GM21723 (cell line): ENCODE measurements at regions not wholly inside any gene's neighbourhood (a gene's known extent, or its start where the extent isn't known, plus 50 kb on each side); places are given as distances from the start of the nearest gene placed in this dataset.
"Not testable (repeated sequence)": the region's sequence is repeated elsewhere in the genome, so short reads cannot be mapped to it uniquely, and the experiment has no call there.

Source experiments
- ATAC-seq: cut with Tn5 transposase; IDR thresholded peaks from one replicate; pipeline ENCODE4 v1.9.1; 2021; ENCODE audit warnings: mild to moderate bottlenecking, moderate library complexity; ENCODE audit not compliant: unreplicated experiment

DNA sequence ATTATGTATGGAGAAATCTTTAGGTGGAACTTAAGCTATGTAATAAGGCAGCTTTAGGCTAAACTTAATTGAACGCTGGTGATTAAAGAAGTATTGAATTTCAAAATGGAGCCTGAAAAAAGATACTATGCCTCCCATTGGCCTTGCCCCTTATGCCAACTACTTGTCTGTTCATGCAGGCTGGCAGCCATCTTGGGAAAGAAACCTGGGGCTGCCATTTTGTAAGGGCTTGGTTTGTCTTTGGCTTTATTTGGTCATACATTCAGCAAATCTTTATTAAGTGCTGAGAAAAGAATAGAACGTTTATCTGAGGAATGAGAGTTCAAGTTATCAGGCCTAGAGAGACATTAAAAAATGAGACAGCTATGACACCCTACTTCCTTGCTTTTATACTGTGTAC lies 231.3 kb downstream of the KCNE4 start:
- no peak for ATAC-seq

- ATAC-seq = no peak
Measured at GRCh38 chr2:223283771-223284170, 231.8 kb downstream of the KCNE4 start.

DNA sequence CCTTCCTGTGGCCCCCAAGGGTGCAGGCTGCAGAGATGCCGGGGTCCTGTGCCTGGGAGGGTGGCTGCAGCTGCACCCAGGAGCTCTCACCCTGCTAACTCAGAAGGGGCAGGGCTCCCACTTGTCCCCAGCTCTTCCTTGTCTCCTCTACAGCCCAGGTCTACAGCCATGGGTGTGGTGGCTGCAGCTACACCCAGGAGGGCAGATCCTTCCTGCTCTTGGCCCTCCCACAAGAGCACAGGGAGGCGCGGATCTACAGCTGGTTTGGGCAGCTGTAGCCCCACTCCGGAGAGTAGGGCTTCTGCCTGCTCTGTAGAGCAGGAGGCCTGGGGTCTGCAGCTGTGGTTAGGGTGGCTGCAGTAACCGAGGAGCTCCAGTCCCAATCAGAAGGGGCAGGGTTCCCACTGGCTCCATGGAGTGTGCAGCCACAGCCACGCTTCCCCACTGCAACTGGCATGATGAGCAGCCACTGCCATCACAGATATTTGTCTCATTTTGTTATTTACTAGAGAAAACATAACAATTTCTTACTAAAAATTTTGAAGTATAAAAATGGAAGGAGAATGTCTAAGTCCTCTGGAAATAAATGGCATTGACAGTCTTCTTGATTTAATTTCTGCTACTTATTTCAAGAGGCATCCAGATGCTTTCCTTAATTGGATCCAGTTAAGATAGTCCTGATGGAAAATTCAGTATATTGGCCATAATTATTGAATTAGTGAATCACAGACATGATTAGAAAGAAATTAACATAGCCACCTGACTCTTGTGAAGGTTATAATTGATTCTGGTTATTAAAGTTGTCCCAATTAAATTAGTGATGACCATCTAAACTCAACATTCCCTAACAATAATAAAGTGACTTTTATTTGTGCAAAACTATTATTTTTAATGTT lies 233.6 kb downstream of the KCNE4 start:
- ATAC-seq = no peak

DNA sequence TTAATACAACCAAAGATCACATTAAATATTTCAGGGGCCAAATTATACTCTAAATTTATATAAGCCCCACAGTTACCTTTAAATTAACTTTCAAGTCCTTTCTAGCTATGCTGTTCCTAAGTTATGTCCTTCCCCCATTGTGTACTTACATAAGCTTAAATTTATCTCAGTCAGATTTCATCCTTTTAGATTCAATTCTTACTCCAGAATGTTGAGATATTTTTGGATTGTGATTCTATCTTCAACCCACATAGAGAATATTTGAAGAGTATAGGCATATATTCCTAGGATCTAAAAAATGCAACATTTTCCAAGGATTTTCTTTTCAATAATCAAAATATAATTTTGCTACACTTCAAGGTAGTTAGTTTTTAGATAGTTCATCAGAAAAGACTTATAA lies 242.8 kb downstream of the KCNE4 start:
- ATAC-seq = no peak

GRCh38 chr2:223297788-223298187 lies 245.8 kb downstream of the KCNE4 start:
- no peak for ATAC-seq

GRCh38 chr2:223298329-223298728 lies 246.3 kb downstream of the KCNE4 start:
- ATAC-seq = not testable (repeated sequence)

GRCh38 chr2:223300326-223300725 lies 248.3 kb downstream of the KCNE4 start:
- ATAC-seq = no peak

DNA sequence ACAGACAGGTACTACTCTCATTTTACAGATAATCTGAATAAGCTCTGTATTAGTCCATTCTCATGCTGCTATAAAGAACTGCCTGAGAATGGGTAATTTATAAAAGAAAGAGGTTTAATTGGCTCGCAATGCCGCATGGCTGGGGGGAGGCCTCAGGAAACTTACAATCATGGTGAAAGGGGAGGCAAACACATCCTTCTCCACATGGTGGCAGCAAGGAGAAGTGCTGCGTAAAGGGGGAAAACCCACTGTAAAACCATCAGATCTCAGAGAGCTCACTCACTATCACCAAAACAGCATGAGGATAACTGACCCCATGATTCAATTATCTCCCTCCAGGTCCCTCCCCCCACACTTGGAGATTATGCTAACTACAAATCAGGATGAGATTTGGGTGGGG lies 254.4 kb downstream of the KCNE4 start:
- ATAC-seq = peak; percentile 68

GRCh38 chr2:223311889-223312680 lies 260.1 kb downstream of the KCNE4 start:
- ATAC-seq = no peak

DNA sequence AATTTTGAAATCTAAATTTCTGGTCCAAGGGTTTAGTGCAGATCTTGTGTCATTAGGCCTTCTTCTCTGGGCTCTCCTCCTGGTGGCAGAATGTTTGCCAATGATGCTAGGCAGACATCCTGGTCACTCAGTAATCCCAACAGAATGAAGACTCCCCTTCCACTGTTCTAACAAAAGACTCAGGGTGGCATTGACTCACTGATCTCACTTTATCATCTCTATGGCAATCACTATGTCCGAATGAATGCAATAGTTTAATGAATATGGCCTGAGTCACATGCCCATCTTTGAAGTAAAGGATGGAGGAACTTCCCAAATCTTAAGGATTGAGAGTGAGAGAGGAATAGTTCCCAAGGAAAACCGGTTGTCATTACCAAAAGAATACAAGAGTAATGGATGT lies 261.1 kb downstream of the KCNE4 start:
- ATAC-seq = no peak

- no peak for ATAC-seq
Measured at GRCh38 chr2:223314811-223315210, 262.8 kb downstream of the KCNE4 start.

GRCh38 chr2:223315813-223316212 lies 263.8 kb downstream of the KCNE4 start:
- ATAC-seq = no peak

- ATAC-seq = no peak
Measured at GRCh38 chr2:223316342-223316741, 264.4 kb downstream of the KCNE4 start.

- no peak for ATAC-seq
Measured at GRCh38 chr2:223319601-223320000, 267.6 kb downstream of the KCNE4 start.

DNA sequence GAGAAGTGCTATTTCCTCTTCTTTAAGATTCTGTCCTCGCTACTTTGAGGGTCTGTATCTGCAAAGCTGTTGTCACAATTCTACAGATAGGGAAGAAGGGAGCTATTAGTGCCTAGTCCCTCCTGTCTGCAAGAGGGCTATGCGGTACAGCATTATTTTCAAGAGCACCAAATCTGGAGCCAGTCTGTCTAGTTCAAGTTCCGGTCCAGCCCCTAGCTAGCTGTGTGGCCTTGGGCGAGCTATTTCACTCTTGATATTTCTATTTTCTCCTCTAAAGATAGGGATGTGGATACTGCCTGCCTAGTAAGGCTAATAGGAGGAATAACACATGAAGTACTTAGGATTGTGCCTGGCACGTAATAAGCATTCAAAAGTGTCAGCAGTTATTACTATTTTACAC lies 272.4 kb downstream of the KCNE4 start:
- ATAC-seq = no peak

DNA sequence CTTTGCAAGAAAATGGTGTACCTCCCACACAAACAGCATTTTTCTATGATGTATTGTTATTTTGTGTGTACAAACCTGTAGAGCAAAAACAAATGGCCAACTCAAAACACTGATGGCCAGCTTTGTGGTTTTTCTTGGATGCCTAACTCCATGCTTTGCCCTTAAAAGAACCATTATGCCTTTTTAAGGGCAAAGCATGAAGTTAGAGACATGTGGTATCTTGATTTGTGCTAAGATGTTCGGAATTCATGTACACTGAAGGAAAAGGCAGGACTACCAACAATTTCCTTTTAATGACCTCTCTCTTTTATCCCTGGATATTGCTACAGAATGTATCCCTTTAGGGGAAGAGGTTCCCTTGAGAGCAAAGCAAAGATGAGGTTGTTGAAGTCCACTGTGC lies 273.6 kb downstream of the SCG2 start:
- ATAC-seq = no peak

DNA sequence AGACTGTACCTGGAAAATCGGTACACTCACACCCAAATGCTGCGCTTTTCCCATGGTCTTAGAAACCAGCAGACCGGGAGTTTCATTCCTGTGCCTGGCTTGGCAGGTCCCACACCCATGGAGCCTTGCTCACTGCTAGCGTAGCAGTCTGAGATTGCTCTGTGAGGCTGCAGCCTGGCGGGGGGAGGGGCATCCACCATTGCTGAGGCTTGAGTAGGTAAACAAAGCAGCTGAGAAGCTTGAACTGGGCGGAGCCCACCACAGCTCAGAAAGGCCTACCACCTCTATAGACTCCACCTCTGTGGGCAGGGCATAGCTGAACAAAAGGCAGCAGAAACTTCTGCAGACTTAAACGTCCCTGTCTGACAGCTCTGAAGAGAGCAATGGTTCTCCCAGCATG lies 271.4 kb downstream of the SCG2 start:
- not testable (repeated sequence) for ATAC-seq

GRCh38 chr2:223338016-223338415 lies 264.1 kb downstream of the SCG2 start:
- no peak for ATAC-seq

DNA sequence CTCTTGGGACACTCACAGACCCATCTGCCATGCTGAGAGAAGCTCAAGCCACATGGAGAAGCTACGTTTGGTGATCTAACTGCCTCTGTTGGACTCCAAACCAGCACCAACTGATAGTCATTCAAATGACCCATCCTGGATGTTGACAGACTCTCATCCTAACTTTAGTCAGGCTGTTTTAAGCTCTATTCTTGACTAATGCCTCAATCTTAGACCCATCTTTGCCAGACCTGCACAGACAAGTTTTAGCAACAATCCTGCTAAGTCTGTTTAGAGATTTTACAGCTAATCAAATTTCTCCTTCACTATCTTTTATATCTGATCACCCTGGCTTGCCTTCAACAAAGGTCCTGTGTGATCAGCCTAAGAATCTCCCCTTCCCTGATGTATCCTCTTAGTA lies 245.1 kb downstream of the SCG2 start:
- ATAC-seq = no peak

- no peak for ATAC-seq
Measured at GRCh38 chr2:223363085-223363484, 239.1 kb downstream of the SCG2 start.

DNA sequence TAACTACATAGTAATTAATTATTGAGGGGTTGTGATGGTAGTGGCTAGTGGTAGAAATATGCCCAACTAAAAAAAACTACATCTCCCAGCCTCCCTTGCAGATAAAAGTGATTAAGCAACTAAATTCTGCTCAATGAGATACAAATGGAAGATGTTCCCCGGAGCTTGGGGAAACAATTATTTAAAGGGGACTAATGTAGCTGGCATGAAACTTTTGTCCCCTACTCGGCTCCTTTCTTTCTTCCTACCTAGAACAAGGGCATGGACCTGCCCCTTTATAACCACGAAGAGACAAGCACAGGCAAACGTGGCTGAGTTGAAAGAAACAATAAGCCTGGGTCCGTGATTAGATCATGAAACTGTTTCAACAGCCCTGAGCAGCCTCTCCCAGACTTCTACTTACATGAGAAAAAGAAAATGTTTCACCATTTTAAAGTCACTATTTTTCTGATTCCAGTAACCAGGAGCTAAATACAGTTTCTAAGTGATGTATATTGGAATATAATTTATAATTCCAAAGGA lies 236.9 kb downstream of the SCG2 start:
- no peak for ATAC-seq

GRCh38 chr2:223366566-223366965 lies 235.6 kb downstream of the SCG2 start:
- ATAC-seq = no peak
